HG03342 (cell line): ENCODE measurements at regions not wholly inside any gene's neighbourhood (a gene's known extent, or its start where the extent isn't known, plus 50 kb on each side); places are given as distances from the start of the nearest gene placed in this dataset.

ENCODE experiments used
- ATAC-seq: cut with Tn5 transposase; IDR thresholded peaks from one replicate; pipeline ENCODE4 v1.9.1; 2021; ENCODE audit warnings: mild to moderate bottlenecking, moderate library complexity; ENCODE audit not compliant: unreplicated experiment

DNA sequence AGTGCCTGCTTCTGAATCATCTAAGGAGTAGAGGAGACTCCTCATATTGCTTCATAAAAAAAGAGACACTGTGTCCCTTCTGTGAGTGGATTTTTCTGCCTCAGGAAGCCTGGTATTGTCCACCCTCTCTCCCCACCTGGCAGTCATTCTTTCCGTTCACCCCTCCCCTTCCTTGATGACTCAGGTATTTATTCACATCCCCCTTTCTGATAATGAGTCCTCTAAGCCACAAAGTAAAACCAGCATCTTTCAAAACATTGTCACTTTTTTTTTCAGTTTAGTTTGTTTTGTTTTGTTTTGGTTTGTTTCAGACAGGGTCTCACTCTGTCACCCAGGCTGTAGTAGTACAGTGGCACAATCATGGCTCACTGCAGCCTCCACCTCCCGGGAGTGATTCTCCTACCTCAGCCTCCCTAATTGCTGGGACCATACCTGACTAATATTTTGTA, 65.2 kb upstream of the UBE2E1 start:
- peak; percentile 96 for ATAC-seq

DNA sequence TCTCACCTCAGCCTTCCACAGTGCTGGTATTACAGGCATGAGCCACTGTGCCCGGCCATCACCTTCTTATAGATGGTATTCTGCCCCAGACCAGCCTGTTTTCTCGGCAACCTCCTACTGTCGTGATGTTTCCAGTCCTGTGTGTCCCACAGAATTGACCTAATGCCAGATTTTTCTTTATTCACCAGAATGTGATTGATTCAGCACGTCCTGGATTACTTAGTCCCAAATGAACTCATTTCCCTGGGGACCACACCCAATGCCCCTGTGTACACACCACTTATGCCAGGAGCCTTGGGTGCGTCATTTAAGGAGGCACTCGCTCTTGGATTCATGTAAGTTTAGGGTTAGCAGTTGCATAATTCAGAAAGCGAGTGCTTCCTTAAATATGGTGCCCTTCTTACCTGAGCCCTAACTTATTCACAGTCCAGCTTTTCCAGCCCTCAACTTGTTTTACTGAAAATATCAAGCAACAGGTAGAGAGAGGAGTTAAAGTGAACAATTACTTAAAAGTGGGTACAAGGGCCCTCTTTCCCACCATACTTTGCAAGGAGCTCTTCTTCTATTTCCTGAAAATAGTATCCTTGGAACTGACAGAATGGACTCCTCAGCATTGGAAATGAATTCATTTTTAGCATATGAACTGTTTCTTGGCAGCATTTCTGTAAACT, 64.6 kb upstream of the UBE2E1 start:
- no peak for ATAC-seq

DNA sequence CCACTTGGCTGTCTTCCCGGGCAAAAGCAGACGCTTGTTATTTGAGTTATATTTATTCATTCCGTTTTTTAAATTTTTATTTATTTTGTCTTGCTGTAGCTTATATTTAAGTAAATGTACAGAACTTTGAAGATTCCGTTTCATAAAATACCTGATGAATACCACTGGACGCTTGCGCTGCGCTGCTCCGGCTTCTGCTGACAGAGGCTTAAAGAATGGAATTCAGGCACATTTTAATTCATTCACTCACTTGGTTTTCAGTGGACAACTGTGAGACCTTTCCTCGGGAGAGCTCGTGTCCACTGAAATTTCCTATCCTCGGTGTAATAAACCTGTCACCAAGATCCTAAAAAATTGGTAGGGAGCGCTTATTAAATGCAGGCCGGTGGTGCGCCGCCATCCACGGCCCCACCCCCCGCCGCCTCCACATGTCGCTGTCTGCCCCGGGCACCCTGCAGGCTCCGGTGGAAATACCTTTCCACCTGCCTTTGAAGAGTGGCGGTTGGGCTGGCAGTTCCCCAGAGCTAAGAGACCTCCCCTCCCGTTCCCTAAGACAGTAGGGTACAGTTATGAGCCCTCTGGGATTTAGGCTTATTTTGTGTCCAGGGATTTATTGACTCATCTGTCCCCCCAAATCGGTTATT, 62.5 kb upstream of the UBE2E1 start:
- no peak for ATAC-seq

DNA sequence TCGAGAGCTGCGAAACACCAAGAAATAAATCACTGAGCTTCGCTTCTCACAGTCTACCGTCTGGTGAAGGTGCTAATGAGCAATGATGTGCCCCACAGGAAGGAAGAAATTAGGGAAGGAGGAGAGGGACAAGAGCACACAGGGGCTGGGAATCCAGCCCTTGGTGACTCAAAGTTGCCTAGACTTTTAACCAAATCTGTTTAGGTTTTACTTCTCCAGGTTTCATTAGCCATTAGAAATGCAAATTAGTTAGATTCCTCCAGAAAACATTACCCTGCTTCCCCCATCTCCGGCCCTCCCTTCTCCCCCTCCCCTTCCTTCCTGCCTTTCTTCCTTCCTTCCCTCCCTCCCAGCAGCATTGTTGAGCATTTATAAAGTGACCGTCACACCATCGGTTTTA, 59.3 kb upstream of the UBE2E1 start:
- ATAC-seq = no peak

DNA sequence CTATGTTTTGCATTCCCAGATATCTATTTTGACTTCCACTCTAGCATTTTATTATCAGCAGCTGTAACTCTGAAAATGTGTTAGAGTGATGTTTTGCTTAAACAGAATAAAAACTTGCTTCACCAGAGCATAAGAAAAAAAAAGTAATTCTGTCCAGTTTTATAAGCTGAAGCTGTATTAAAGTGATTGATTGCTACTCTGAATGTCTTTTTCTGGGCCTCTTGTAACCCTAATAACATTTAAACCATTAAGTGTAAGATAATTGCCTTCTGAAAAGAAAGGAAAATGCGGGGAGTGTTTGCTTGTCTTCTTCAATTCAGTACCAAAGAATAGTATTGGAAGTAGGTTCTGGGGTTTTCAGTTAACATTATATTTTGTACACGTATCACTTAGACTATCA, 57.9 kb upstream of the UBE2E1 start:
- ATAC-seq = no peak

DNA sequence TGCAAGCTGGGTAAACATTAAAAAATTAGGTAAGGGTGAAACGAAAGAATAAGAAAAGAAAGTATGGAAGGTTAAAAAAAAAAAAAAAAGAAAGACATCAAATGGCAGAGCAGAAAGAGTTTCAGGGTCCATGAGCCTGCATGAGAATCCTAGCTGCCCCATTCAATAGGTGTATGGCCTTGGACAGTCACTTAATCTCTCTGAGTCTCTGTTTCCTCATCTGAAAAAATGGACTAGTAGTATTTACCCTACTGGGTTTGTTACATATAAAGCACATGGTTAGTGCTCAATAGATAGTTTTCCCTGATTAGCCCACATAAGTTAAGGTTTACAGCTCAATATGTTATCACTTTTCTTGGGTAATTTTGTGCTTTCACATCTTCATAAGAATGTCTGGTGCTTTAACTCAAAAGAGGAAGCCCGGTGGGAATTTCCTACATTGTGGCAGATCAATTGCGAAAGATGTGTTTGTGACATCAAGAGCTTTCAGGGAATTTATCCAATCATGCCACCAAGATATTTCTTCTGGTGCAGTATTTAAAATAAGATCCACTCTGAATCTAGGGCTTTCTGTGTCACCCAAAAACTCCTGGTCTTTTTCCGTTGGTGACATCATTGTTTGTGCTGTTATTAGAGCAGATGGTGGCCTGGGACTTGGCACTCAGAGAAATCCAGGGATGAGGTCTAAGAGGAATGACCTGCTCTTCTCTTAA, 57.2 kb upstream of the UBE2E1 start:
- ATAC-seq = no peak

DNA sequence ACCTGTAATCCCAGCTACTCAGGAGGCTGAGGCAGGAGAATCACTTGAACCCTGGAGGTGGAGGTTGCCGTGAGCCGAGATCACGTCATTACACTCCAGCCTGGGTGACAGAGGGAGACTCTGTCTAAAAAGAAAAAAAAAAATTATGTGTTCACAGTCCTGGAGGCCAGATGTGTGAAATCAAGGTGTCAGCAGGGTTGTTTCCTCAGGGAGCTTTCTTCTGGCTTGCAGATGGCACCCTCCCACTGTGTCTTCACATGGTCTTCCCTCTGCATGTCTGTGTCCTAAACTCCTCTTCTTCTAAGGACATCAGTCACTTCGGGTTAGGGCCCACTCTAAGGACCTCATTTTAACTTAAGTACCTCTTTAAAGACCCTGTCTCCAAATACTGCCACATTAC, 56.1 kb upstream of the UBE2E1 start:
- no peak for ATAC-seq

DNA sequence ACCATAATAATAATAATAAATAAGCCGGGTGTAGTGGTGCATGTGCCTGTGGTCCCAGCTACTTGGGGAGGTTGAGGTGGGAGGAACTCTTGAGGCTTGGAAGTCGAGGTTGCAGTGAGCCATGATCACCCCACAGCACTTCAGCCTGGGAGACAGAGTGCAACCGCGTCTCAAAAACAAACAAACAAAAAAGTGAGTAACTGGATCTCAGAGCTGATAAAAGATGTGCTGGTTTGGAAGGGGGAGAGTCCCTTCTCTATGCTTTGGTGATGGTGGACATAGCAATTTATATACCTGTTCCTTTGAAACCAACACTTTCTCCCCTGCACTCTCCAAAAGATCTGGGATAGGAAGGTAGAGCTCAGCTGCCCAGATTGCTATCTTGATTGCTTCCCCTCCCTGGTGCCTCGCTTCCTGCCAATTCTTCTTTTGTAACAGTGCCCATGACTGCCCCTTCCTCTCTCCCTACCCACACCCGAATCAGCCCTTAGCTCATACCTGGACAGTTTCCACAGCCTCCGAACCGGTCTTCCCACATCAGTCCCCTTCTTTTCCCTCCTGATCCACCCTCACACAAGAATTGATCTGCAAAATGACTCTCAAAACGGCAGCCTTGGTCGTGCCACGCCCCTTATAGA, 55.1 kb upstream of the UBE2E1 start:
- ATAC-seq = no peak

DNA sequence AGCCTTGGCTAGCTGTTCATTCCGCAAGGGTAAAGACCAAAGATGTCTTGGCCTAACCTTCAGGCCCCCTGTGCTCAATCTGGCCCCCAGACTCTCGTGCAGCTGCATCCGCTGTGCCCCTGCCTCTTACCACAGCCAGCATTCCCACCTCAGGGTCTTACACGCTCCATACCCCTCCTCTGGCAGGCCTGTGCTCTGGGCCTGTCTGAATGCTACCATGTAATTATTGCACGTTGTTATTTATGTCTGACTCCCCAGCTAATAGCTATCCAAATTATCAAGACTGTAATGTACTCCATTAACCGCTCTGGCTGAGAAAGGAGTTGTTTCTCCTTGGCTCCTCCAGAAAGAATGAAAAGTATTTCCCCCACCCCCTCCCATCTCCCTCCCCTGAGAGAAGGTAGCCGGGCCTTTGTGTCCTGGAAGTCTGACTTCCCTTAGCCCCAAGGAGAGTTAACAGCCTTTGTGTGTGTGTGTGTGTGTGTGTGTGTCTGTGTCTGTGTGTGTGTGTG, 54.5 kb upstream of the UBE2E1 start:
- ATAC-seq = no peak

DNA sequence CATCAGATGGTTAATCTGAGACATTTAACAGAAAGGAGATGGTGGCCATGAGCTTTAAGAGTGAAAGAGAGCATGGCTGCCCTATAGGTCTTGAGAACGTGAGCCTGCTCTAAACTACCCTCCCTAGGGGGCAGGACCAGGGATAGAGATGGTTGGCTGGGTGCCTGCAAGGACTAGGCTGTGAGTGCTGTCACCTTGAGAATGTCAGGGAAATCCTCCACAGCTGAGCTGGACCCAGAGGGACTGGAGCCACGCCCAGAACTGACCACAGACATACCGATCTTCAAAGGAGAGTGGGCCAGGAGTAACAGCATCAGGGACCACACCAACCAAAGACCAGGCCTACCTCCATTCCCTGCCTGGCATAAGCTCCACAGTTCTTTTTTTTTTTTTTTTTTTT, 53.6 kb upstream of the UBE2E1 start:
- ATAC-seq = no peak

DNA sequence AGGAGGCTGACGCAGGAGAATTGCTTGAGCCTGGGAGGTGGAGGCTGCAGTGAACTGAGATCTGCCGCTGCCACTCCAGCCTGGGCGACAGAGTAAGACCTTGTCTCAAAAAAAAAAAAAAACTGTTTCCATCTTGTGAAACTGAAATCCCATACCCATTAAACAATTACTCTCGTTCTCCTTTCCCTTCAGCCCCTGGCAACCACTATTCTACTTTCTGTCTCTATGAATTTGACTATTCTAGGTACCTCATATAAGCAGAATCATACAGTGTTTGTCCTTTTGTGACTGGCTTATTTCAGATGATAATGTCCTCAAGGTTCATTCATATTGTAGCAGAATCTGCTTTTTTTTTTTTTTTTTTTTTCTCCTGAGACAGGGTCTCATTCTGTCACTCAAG, 51.5 kb upstream of the UBE2E1 start:
- ATAC-seq = no peak
